ENCODE measurements at regions not wholly inside any gene's neighbourhood (a gene's known extent, or its start where the extent isn't known, plus 50 kb on each side); places are given as distances from the start of the nearest gene placed in this dataset.

GRCh38 chr16:21501869-21502667, 97.3 kb upstream of the METTL9 start (continued):
- TF ChIP-seq, protein P1, sequence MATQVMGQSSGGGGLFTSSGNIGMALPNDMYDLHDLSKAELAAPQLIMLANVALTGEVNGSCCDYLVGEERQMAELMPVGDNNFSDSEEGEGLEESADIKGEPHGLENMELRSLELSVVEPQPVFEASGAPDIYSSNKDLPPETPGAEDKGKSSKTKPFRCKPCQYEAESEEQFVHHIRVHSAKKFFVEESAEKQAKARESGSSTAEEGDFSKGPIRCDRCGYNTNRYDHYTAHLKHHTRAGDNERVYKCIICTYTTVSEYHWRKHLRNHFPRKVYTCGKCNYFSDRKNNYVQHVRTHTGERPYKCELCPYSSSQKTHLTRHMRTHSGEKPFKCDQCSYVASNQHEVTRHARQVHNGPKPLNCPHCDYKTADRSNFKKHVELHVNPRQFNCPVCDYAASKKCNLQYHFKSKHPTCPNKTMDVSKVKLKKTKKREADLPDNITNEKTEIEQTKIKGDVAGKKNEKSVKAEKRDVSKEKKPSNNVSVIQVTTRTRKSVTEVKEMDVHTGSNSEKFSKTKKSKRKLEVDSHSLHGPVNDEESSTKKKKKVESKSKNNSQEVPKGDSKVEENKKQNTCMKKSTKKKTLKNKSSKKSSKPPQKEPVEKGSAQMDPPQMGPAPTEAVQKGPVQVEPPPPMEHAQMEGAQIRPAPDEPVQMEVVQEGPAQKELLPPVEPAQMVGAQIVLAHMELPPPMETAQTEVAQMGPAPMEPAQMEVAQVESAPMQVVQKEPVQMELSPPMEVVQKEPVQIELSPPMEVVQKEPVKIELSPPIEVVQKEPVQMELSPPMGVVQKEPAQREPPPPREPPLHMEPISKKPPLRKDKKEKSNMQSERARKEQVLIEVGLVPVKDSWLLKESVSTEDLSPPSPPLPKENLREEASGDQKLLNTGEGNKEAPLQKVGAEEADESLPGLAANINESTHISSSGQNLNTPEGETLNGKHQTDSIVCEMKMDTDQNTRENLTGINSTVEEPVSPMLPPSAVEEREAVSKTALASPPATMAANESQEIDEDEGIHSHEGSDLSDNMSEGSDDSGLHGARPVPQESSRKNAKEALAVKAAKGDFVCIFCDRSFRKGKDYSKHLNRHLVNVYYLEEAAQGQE (IDR thresholded peaks at IDR 0.05; ENCODE audit: borderline replicate concordance) = no peak
- TF ChIP-seq, protein P1 (CRISPR knock-in tag; IDR thresholded peaks at IDR 0.05; ENCODE audit: low read depth) = no peak
- TF ChIP-seq TFE3 (CRISPR knock-in tag; IDR thresholded peaks at IDR 0.05) (no peak), EGR1 (conservative IDR thresholded peaks at IDR 0.05) (peak; percentile 40), FOXJ2 (tag; IDR thresholded peaks at IDR 0.05) (no peak), YY1 (IDR thresholded peaks at IDR 0.05; ENCODE audit: borderline replicate concordance in 1 of 3, control insufficient read depth in 1 of 3, extremely low read depth in 1 of 3, insufficient read depth in 3 of 3, insufficient read length in 1 of 3, insufficient replicate concordance in 2 of 3, low read depth in 1 of 3, low read length in 2 of 3) (peak in 2 of 3 experiments; percentile 3 to 34), PRMT5 (CRISPR knock-in tag; IDR thresholded peaks at IDR 0.05) (no peak), PCBP1 (IDR thresholded peaks at IDR 0.05; ENCODE audit: low read depth, low read length, poor library complexity, severe bottlenecking) (peak; percentile 43), TGIF2 (CRISPR knock-in tag; IDR thresholded peaks at IDR 0.05) (0 out of 2 replicates have a peak, but pooled peaks have one; percentile 33), JUNB (CRISPR knock-in tag; conservative IDR thresholded peaks at IDR 0.05) (no peak), ZNF384 (IDR thresholded peaks at IDR 0.05; ENCODE audit: low read depth, low read length) (no peak), KAT7 (CRISPR knock-in tag; IDR thresholded peaks at IDR 0.05; ENCODE audit: borderline replicate concordance) (peak; percentile 53; the same call in 1 of the 2 replicates), ZKSCAN1 (IDR thresholded peaks at IDR 0.05; ENCODE audit: low read depth, low read length) (no peak)
- TF ChIP-seq, protein P2, sequence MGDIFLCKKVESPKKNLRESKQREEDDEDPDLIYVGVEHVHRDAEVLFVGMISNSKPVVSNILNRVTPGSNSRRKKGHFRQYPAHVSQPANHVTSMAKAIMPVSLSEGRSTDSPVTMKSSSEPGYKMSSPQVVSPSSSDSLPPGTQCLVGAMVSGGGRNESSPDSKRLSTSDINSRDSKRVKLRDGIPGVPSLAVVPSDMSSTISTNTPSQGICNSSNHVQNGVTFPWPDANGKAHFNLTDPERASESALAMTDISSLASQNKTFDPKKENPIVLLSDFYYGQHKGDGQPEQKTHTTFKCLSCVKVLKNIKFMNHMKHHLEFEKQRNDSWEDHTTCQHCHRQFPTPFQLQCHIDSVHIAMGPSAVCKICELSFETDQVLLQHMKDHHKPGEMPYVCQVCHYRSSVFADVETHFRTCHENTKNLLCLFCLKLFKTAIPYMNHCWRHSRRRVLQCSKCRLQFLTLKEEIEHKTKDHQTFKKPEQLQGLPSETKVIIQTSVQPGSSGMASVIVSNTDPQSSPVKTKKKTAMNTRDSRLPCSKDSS (IDR thresholded peaks at IDR 0.05; ENCODE audit: low read depth, partially characterized antibody) = no peak
